Hepatocyte (in vitro differentiated cells): ENCODE measurements at regions not wholly inside any gene's neighbourhood (a gene's known extent, or its start where the extent isn't known, plus 50 kb on each side); places are given as distances from the start of the nearest gene placed in this dataset.

Source experiments
- CTCF ChIP-seq: fragments of 200-600 bp; sonication (generic); IDR thresholded peaks from 2 replicates; pipeline ENCODE4 v1.5.1; 2016; ENCODE audit warnings: antibody characterized with exemption, mild to moderate bottlenecking; ENCODE audit not compliant: poor library complexity
- EZH2 ChIP-seq: fragments of 200-600 bp; sonication (generic); IDR thresholded peaks from 2 replicates; pipeline ENCODE4 v1.6.1; 2016; ENCODE audit warnings: antibody characterized with exemption, mild to moderate bottlenecking, borderline replicate concordance
- EZH2phosphoT487 ChIP-seq: fragments of 200-600 bp; sonication (generic); IDR thresholded peaks from one replicate; pipeline ENCODE4 v1.6.1; 2018; ENCODE audit warnings: antibody characterized with exemption, mild to moderate bottlenecking, low read depth, moderate library complexity; ENCODE audit not compliant: unreplicated experiment, severe bottlenecking

GRCh38 chr20:48164034-48164433 is 378.8 kb upstream of the SULF2 start:
- TF ChIP-seq CTCF (no peak), EZH2phosphoT487 (no peak), EZH2 (no peak)
